IMR-90 (cell line): ENCODE measurements at regions not wholly inside any gene's neighbourhood (a gene's known extent, or its start where the extent isn't known, plus 50 kb on each side); places are given as distances from the start of the nearest gene placed in this dataset.

Experiments used
- ATAC-seq: fragments of 200-7000 bp; cut with Tn5 transposase; 2 replicates; pipeline ENCODE4 v1.9.1; 2020; ENCODE audit warnings: low read depth, mild to moderate bottlenecking, moderate library complexity
- BruUV-seq: library from RNA; stranded (reverse); fragments of 400-500 nt; replicated peaks from 2 replicates; lab custom pipeline; 2021; lab: Mats Ljungman, UMichigan
- CTCF ChIA-PET: fragments of 300-600 bp; formaldehyde crosslinking; extraction: SDS; loops from one replicate; lab custom pipeline; 2021; ENCODE audit warnings: antibody characterized with exemption; lab: Yijun Ruan, JAX
- POLR2A ChIA-PET: fragments of 300-600 bp; sonication (Branson Sonifier 250); formaldehyde crosslinking; loops from one replicate; lab custom pipeline; 2022; ENCODE audit warnings: antibody characterized with exemption; ENCODE audit not compliant: unreplicated experiment; lab: Charles Lee
- DNase-seq: peaks from one replicate; pipeline ENCODE4 v3.0.0; 2013
- H2AFZ ChIP-seq: replicated peaks from 2 replicates; pipeline ENCODE3; 2013; ENCODE audit warnings: low read length, mild to moderate bottlenecking; ENCODE audit not compliant: poor library complexity
- H2AK5ac ChIP-seq: 2 replicates; pipeline ENCODE4 v1.6.1; 2013; ENCODE audit warnings: low read depth, low read length, inconsistent platforms
- H2AK9ac ChIP-seq: replicated peaks from 2 replicates; pipeline ENCODE3; 2013; ENCODE audit warnings: mild to moderate bottlenecking, low read depth, low read length, moderate library complexity; ENCODE audit not compliant: poor library complexity
- H2BK120ac ChIP-seq: 2 replicates; pipeline ENCODE4 v1.6.1; 2013; ENCODE audit warnings: low read depth, low read length, inconsistent platforms
- H2BK15ac ChIP-seq: 3 replicates; pipeline ENCODE4 v1.6.1; 2013; ENCODE audit warnings: low read depth, low read length, inconsistent platforms
- H2BK20ac ChIP-seq: 2 replicates; pipeline ENCODE4 v1.6.1; 2013; ENCODE audit warnings: low read depth, mild to moderate bottlenecking, inconsistent platforms, low read length, moderate library complexity
- H2BK5ac ChIP-seq: 2 replicates; pipeline ENCODE4 v1.6.1; 2013; ENCODE audit warnings: mild to moderate bottlenecking, low read depth, low read length, inconsistent platforms; ENCODE audit not compliant: poor library complexity, severe bottlenecking
- H3K14ac ChIP-seq: replicated peaks from 2 replicates; pipeline ENCODE4 v1.6.1; 2013; ENCODE audit warnings: low read depth, low read length, inconsistent platforms
- H3K18ac ChIP-seq: 2 replicates; pipeline ENCODE4 v1.6.1; 2013; ENCODE audit warnings: low read depth, low read length, control low read depth
- H3K23ac ChIP-seq: 2 replicates; pipeline ENCODE4 v1.6.1; 2013; ENCODE audit warnings: low read depth, low read length, inconsistent platforms
- H3K27ac ChIP-seq: 2 replicates; pipeline ENCODE4 v1.5.1; 2013; ENCODE audit warnings: mild to moderate bottlenecking, control low read depth, low read length; ENCODE audit not compliant: insufficient read depth
- H3K27me3 ChIP-seq: 2 replicates; pipeline ENCODE4 v1.6.1; 2013; ENCODE audit warnings: low read length; ENCODE audit not compliant: control insufficient read depth, insufficient read depth
- H3K36me3 ChIP-seq: 2 replicates; pipeline ENCODE4 v1.6.1; 2013; ENCODE audit warnings: low read length, mixed read lengths; ENCODE audit not compliant: control insufficient read depth, insufficient read depth
- H3K4ac ChIP-seq: 2 replicates; pipeline ENCODE4 v1.6.1; 2013; ENCODE audit warnings: low read depth, low read length, inconsistent platforms
- H3K4me1 ChIP-seq: 2 replicates; pipeline ENCODE4 v1.6.1; 2013; ENCODE audit warnings: low read length, mixed read lengths; ENCODE audit not compliant: control insufficient read depth, insufficient read depth
- H3K4me2 ChIP-seq: 2 replicates; pipeline ENCODE4 v1.6.1; 2013; ENCODE audit warnings: low read depth, mild to moderate bottlenecking, control low read depth, low read length, moderate library complexity
- H3K4me3 ChIP-seq: 2 replicates; pipeline ENCODE4 v1.5.1; 2013; ENCODE audit warnings: low read depth, mild to moderate bottlenecking, control low read depth, low read length, moderate library complexity; ENCODE audit not compliant: insufficient read depth
- H3K56ac ChIP-seq: 2 replicates; pipeline ENCODE4 v1.6.1; 2013; ENCODE audit warnings: low read length, inconsistent platforms; ENCODE audit not compliant: insufficient read depth; ENCODE audit errors: extremely low read depth
- H3K79me1 ChIP-seq, 2 experiments: 2 replicates each; pipeline ENCODE4 v1.6.1; 2013; ENCODE audit warnings: low read length in 2 of 2, inconsistent platforms in 1 of 2, low read depth in 1 of 2
- H3K9ac ChIP-seq: 2 replicates; pipeline ENCODE4 v1.6.1; 2013; ENCODE audit warnings: low read depth, low read length, control low read depth
- H3K9me1 ChIP-seq: 2 replicates; pipeline ENCODE4 v1.6.1; 2013; ENCODE audit warnings: low read length, inconsistent platforms; ENCODE audit not compliant: insufficient read depth
- H3K9me3 ChIP-seq: 2 replicates; pipeline ENCODE4 v1.6.1; 2013; ENCODE audit warnings: low read length; ENCODE audit not compliant: control insufficient read depth, insufficient read depth
- H4K20me1 ChIP-seq: 2 replicates; pipeline ENCODE4 v1.6.1; 2013; ENCODE audit warnings: low read length, inconsistent platforms; ENCODE audit not compliant: insufficient read depth
- H4K5ac ChIP-seq: 2 replicates; pipeline ENCODE4 v1.6.1; 2013; ENCODE audit warnings: mild to moderate bottlenecking, low read depth, low read length, control low read depth
- H4K8ac ChIP-seq, 2 experiments: 2 replicates each; pipeline ENCODE4 v1.6.1; 2013; ENCODE audit warnings: low read depth in 2 of 2, low read length in 2 of 2, control low read depth in 1 of 2, inconsistent platforms in 1 of 2
- H4K91ac ChIP-seq: 2 replicates; pipeline ENCODE4 v1.6.1; 2013; ENCODE audit warnings: low read depth, low read length, inconsistent platforms; ENCODE audit not compliant: insufficient read depth
- BHLHE40 ChIP-seq: fragments of 150-350 bp; IDR thresholded peaks from 2 replicates; pipeline ENCODE4 v1.6.1; 2016; ENCODE audit warnings: mild to moderate bottlenecking, low read depth, low read length
- CEBPB ChIP-seq: IDR thresholded peaks from 2 replicates; pipeline ENCODE4 v1.6.1; 2012; ENCODE audit warnings: low read depth, low read length, improper control_type of control experiment
- CHD1 ChIP-seq: IDR thresholded peaks from 2 replicates; pipeline ENCODE4 v1.6.1; 2012; ENCODE audit warnings: low read depth, low read length, improper control_type of control experiment
- CTCF ChIP-seq: conservative IDR thresholded peaks from 2 replicates; pipeline ENCODE4 v1.5.1; 2012; ENCODE audit warnings: mild to moderate bottlenecking, low read depth, low read length, improper control_type of control experiment
- FOS ChIP-seq: fragments of 150-350 bp; IDR thresholded peaks from 2 replicates; pipeline ENCODE4 v1.6.1; 2016; ENCODE audit warnings: low read depth, low read length
- MAFK ChIP-seq: IDR thresholded peaks from 2 replicates; pipeline ENCODE4 v1.6.1; 2012; ENCODE audit warnings: low read depth, low read length, improper control_type of control experiment
- MAZ ChIP-seq: IDR thresholded peaks from 2 replicates; pipeline ENCODE4 v1.6.1; 2012; ENCODE audit warnings: low read depth, mild to moderate bottlenecking, low read length, improper control_type of control experiment, moderate library complexity, borderline replicate concordance
- MXI1 ChIP-seq: IDR thresholded peaks from 2 replicates; pipeline ENCODE4 v1.6.1; 2012; ENCODE audit warnings: low read depth, mild to moderate bottlenecking, low read length, moderate library complexity, borderline replicate concordance
- NFE2L2 ChIP-seq: fragments of 150-350 bp; IDR thresholded peaks from 2 replicates; pipeline ENCODE4 v1.6.1; 2016; ENCODE audit warnings: low read depth, mild to moderate bottlenecking, low read length
- POLR2A ChIP-seq: IDR thresholded peaks from 2 replicates; pipeline ENCODE4 v1.6.1; 2012; ENCODE audit warnings: mild to moderate bottlenecking, low read depth, low read length
- RAD21 ChIP-seq: IDR thresholded peaks from 2 replicates; pipeline ENCODE4 v1.6.1; 2012; ENCODE audit warnings: low read length, improper control_type of control experiment
- RCOR1 ChIP-seq: IDR thresholded peaks from 2 replicates; pipeline ENCODE4 v1.6.1; 2012; ENCODE audit warnings: mild to moderate bottlenecking, low read length, improper control_type of control experiment; ENCODE audit not compliant: insufficient replicate concordance
- RFX5 ChIP-seq: IDR thresholded peaks from 2 replicates; pipeline ENCODE4 v1.8.0; 2012; ENCODE audit warnings: low read depth, mild to moderate bottlenecking, low read length, moderate library complexity
- SMC3 ChIP-seq: fragments of 150-350 bp; IDR thresholded peaks from 2 replicates; pipeline ENCODE4 v1.6.1; 2016; ENCODE audit warnings: low read depth, mild to moderate bottlenecking, antibody characterized with exemption, low read length, moderate library complexity
- USF2 ChIP-seq: fragments of 150-350 bp; IDR thresholded peaks from 2 replicates; pipeline ENCODE4 v1.6.1; 2017; ENCODE audit warnings: mild to moderate bottlenecking, antibody characterized with exemption, low read length, low read depth
- WGBS, 2 experiments: methylation state at CpG; one replicate each; pipeline versions ENCODE4 v1.1.5 to v1.1.7; 2013; ENCODE audit warnings: missing lambda C conversion rate in 2 of 2; ENCODE audit not compliant: insufficient read length in 1 of 2; ENCODE audit errors: extremely low coverage in 2 of 2; 5-methylcytosine and 5-hydroxymethylcytosine counted together
- dilution Hi-C: fragments of 300-500 bp; cut with HindIII; formaldehyde crosslinking; loops from one replicate; pipeline ENCODE4 v1.14.3; 2018; ENCODE audit warnings: low sequenced_read_pairs; ENCODE audit not compliant: unreplicated experiment
- in situ Hi-C: fragments of 300-500 bp; cut with MboI; formaldehyde crosslinking; loops from 3 replicates; pipeline ENCODE4 v1.14.3; 2019; ENCODE audit warnings: low sequenced_read_pairs, inconsistent platforms, mixed read lengths
- intact Hi-C: fragments of 100-400 bp; cut with micrococcal nuclease; formaldehyde crosslinking; loops from 2 replicates; pipeline ENCODE4 v1.10.0; 2022
- TF ChIP-seq, protein P1 (sequence below): fragments of 150-350 bp; IDR thresholded peaks from 2 replicates; pipeline ENCODE4 v1.6.1; 2016; ENCODE audit warnings: low read depth, mild to moderate bottlenecking, low read length, moderate library complexity, borderline replicate concordance

DNA sequence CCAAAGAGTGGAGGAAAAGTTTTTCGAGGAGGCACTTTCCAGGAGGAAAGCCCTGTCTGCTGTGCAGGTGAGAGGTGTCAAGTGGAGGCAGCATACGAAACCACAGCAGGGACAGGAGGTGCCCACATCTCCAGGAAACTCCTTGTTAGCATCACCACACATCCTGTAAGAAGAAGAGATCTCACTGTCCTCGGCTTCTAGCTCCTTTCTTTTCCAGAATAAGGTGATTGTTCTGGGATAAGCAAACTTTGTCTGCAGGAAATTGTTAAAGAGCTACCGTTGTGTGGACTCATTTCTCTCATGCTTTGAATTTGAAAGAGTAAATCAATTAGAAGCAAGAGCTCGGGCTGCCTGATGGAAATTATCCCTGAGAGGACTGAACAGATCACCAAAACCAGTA lies 269.4 kb downstream of the CXCL12 start:
- Histone ChIP-seq H2BK15ac (no peak overlapping the region), H3K9me1 (no peaks in the 10 kb centered on the region), H3K4me1 (no peaks in the 10 kb centered on the region), H3K23ac (no peak overlapping the region), H3K36me3 (no peaks in the 10 kb centered on the region), H3K56ac (no peak overlapping the region), H2AK5ac (no peak overlapping the region), H3K4me2 (no peak overlapping the region), H3K27ac (no peak overlapping the region), H3K14ac (no peak overlapping the region), H2BK20ac (no peak overlapping the region), H4K5ac (no peak overlapping the region), H3K18ac (no peak overlapping the region), H3K9me3 (no peaks in the 10 kb centered on the region), H4K20me1 (no peaks in the 10 kb centered on the region), H2BK5ac (no peak overlapping the region), H2AK9ac (no peak overlapping the region), H4K8ac (no peak overlapping the region), H3K4ac (no peak overlapping the region), H3K27me3 (peaks cover 17% of the 10 kb centered on the region), H4K91ac (no peak overlapping the region), H2BK120ac (no peak overlapping the region), H2AFZ (no peak overlapping the region), H3K4me3 (no peak overlapping the region), H3K79me1 (no peaks in the 10 kb centered on the region), H3K9ac (no peak overlapping the region)
- in situ Hi-C loops (no loop called here), dilution Hi-C loops (no loop called here), intact Hi-C loops (no loop called here)
- no TSS peak for BruUV-seq
- no peak for DNase-seq
- POLR2A ChIA-PET = no interaction called here
- CTCF ChIA-PET = no interaction called here
- ATAC-seq = no peak
- TF ChIP-seq MAFK = no peak
- TF ChIP-seq MAZ = no peak
- TF ChIP-seq FOS = no peak
- TF ChIP-seq POLR2A = no peak
- no peak for TF ChIP-seq RCOR1
- TF ChIP-seq CEBPB = no peak
- no peak for TF ChIP-seq NFE2L2
- no peak for TF ChIP-seq CHD1
- TF ChIP-seq MXI1 = no peak
- TF ChIP-seq CTCF = no peak
- no peak for TF ChIP-seq SMC3
- TF ChIP-seq BHLHE40 = no peak
- TF ChIP-seq, protein P1, sequence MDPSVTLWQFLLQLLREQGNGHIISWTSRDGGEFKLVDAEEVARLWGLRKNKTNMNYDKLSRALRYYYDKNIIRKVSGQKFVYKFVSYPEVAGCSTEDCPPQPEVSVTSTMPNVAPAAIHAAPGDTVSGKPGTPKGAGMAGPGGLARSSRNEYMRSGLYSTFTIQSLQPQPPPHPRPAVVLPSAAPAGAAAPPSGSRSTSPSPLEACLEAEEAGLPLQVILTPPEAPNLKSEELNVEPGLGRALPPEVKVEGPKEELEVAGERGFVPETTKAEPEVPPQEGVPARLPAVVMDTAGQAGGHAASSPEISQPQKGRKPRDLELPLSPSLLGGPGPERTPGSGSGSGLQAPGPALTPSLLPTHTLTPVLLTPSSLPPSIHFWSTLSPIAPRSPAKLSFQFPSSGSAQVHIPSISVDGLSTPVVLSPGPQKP = no peak
- no peak for TF ChIP-seq USF2
- no peak for TF ChIP-seq RFX5
- TF ChIP-seq RAD21 = no peak
- WGBS, 2 experiments = 20% methylated on average over 1 of the region's 5 CpGs; no CpG with 5 or more reads in 1 of the 2 experiments
